H1 (cell line): ENCODE measurements at regions not wholly inside any gene's neighbourhood (a gene's known extent, or its start where the extent isn't known, plus 50 kb on each side); places are given as distances from the start of the nearest gene placed in this dataset.
"Not testable (repeated sequence)": the region's sequence is repeated elsewhere in the genome, so short reads cannot be mapped to it uniquely, and the experiment has no call there.

ENCODE experiments used
- CEBPB ChIP-seq: IDR thresholded peaks from 2 replicates; pipeline ENCODE4 v1.6.1; 2012; ENCODE audit warnings: low read depth, low read length
- CTCF ChIP-seq, 3 experiments: IDR thresholded peaks; 1 replicate in 2 of 3; 2 replicates in 1 of 3; pipeline versions ENCODE4 v1.5.1 to v1.6.1; 2011; ENCODE audit warnings: low read length in 3 of 3, mild to moderate bottlenecking in 3 of 3, inconsistent platforms in 2 of 3, low read depth in 1 of 3, moderate library complexity in 1 of 3; ENCODE audit not compliant: insufficient read depth in 1 of 3; ENCODE audit errors: control extremely low read depth in 1 of 3
- EP300 ChIP-seq, 2 experiments: IDR thresholded peaks; 1 replicate in 1 of 2; 2 replicates in 1 of 2; pipeline ENCODE4 v1.6.1; 2011 to 2012; ENCODE audit warnings: low read depth in 2 of 2, low read length in 2 of 2, mild to moderate bottlenecking in 2 of 2, borderline replicate concordance in 1 of 2, inconsistent platforms in 1 of 2, moderate library complexity in 1 of 2
- GABPA ChIP-seq: IDR thresholded peaks from 2 replicates; pipeline ENCODE4 v1.6.1; 2011; ENCODE audit warnings: mild to moderate bottlenecking, low read length, moderate library complexity, borderline replicate concordance; ENCODE audit not compliant: insufficient read depth
- KDM5A ChIP-seq: fragments of 200-600 bp; IDR thresholded peaks from 2 replicates; pipeline ENCODE4 v1.7.1; 2012; ENCODE audit warnings: mild to moderate bottlenecking, low read length, inconsistent platforms, mixed read lengths
- POLR2A ChIP-seq, 2 experiments: IDR thresholded peaks; 1 replicate in 1 of 2; 2 replicates in 1 of 2; pipeline ENCODE4 v1.6.1; 2011; ENCODE audit warnings: low read depth in 2 of 2, low read length in 2 of 2, mild to moderate bottlenecking in 2 of 2; ENCODE audit errors: control extremely low read depth in 1 of 2
- POU5F1 ChIP-seq: IDR thresholded peaks from 2 replicates; pipeline ENCODE4 v1.6.1; 2011; ENCODE audit warnings: low read depth, mild to moderate bottlenecking, low read length, moderate library complexity
- TBP ChIP-seq: IDR thresholded peaks from 2 replicates; pipeline ENCODE4 v1.6.1; 2011; ENCODE audit warnings: low read depth, low read length, improper control_type of control experiment
- TCF12 ChIP-seq: IDR thresholded peaks from 2 replicates; pipeline ENCODE4 v1.6.1; 2011; ENCODE audit warnings: low read depth, mild to moderate bottlenecking, low read length

GRCh38 chr10:9582803-9583202 is 1434.9 kb upstream of the CELF2 start:
- TF ChIP-seq EP300 (IDR thresholded peaks at IDR 0.05; ENCODE audit: borderline replicate concordance in 1 of 2, low read depth in 2 of 2, low read length in 2 of 2); KDM5A; POLR2A (IDR thresholded peaks at IDR 0.05; ENCODE audit: control extremely low read depth in 1 of 2, low read depth in 2 of 2, low read length in 2 of 2); CTCF (IDR thresholded peaks at IDR 0.05; ENCODE audit: control extremely low read depth in 1 of 3, insufficient read depth in 1 of 3, low read depth in 1 of 3, low read length in 3 of 3); GABPA; CEBPB; POU5F1; TCF12; TBP: not testable (repeated sequence)
